ENCODE measurements at regions not wholly inside any gene's neighbourhood (a gene's known extent, or its start where the extent isn't known, plus 50 kb on each side); places are given as distances from the start of the nearest gene placed in this dataset.
"Not testable (repeated sequence)": the region's sequence is repeated elsewhere in the genome, so short reads cannot be mapped to it uniquely, and the experiment has no call there.

DNA sequence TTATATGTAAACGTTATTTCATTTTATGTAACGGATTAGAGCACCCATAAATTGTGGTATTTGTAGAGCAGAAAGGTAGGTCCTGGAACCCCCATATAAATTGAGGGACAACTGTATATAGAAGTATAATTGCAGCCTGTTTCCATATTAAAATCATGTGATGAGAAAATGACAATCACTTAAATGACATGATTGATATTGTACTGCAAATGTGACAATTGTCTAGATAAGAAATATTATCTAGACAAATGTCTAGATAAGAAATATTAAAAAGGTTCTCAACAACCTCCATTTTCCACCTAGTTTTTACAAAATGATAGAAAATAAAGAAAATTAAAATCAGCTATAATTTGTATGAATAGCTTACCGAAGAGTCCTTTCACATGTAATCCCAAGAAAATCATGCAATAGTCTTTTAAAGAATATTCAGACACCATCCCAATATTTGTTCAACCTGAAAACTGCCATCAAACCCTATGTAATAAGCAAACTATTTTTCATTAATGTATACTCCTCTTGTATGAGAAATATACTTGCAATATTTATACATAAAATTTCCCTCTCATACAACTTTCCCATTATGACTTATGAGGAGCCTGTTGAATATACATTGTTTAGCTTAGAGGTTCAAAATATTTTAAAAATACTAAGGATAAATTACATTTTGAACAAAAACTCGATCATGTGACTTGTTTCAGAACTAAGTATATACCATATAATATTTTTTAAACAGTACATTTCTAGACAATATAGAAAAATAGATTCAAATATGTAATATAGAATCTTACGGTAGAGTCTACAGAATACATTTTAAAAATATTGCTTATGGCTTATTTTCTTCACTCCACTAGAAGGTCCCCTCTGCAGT is 153.2 kb downstream of the CRPPA start:
- DNase-seq (ENCODE audit: low read depth in 4 of 4, low spot score in 2 of 4): no peak

- DNase-seq (ENCODE audit: low read depth in 4 of 4, low spot score in 2 of 4): no peak
Measured at GRCh38 chr7:16266877-16267276, 154.5 kb downstream of the CRPPA start.

- not testable (repeated sequence) for DNase-seq (ENCODE audit: low read depth in 4 of 4, low spot score in 2 of 4)
Measured at GRCh38 chr7:16266470-16266869, 154.9 kb downstream of the CRPPA start.

DNA sequence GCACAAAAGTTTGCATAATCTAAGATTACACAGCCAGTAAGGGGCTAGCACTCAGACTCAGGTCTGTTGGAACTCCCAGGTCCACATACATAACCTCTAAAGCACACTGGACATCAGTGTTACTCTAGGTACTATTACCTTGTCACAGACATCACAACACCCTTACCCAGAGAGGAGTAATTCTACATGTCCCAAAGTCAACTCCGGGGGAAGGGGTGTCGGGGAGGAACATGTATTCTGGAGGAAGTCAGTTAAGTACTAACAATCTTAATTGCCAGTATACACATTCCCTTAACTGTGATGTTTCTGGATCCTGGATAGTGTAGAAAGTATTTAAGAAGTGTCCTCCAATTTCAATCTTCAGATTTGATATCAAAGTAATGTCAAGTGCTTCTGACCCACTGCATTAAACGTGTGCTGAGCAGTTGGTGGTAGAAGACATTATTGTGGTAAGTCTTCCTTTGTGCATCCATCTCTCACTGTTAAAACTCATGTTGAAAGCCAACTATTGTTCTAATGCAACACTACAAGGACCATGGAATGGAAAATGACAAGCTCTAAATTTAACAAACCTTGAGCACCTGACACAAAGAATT is 155.4 kb downstream of the CRPPA start:
- DNase-seq (ENCODE audit: low read depth in 4 of 4, low spot score in 2 of 4): no peak

DNA sequence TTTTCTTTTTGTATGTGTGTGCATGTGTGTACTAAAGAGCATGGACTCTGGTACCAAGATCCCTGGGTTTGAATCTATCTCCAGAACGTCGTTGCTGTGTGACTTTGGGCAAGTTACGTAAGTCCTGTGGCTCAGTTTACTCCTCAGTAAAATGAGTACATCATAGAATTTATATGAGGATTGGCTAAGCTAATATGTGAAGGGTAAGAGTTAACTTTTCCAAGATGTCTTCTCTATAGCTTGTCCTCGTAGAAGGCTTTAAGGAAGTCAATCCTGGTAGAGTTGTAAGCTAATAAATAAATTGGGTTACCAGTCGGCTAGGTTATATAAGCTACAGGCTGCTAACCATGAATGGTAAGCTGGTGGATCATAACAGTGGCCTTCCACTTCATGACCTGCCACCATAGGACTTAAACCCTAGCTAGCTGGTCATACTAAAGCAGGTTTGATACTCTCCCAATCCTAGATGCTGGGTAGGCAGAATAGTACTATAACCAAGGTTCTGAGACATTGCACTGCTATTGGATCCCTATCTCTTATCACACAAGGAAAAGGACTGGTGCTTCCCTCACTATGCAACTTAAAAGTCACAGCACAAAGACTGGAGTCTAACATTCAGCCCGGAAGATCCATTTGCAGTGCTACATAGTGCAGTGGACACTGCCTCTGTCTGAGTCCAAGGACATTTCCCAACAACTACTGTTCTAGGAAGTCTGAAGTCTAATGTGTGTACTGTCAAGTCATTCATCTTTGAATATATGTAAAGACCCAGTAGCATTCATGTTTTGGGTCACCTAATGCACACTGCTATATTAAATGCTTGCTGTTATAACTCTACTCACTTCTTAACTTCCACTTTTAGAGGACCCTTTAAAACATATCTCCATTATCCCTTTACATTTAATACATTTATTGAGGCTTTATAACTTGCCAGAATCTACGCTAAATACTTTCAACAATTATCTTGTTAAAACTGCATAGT is 156.2 kb downstream of the CRPPA start:
- DNase-seq (ENCODE audit: low read depth in 4 of 4, low spot score in 2 of 4): no peak

- DNase-seq (ENCODE audit: low read depth in 4 of 4, low spot score in 2 of 4): no peak
Measured at GRCh38 chr7:16264036-16264819, 157.1 kb downstream of the CRPPA start.

GRCh38 chr7:16263377-16263776 is 158.0 kb downstream of the CRPPA start:
- DNase-seq (ENCODE audit: low read depth in 4 of 4, low spot score in 2 of 4): not testable (repeated sequence)

DNA sequence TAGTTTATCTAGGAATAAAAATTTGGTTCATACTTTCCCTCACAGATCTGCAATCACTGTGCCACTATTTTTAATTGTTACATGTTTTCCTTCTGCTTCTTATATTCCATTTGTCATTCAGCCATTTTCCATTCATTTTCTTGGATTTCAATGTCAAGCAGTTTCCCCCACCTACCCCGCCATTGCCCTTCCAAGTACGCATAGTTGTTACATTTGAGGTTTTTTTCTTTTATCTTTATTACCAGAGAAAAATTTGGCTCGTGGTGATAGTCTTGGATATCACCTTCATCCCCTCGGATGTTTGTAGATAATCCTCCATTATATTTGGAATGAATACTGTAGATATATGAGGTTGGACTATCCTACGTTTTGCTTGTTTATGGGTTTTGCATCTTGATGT is 159.7 kb downstream of the CRPPA start:
- no peak for DNase-seq (ENCODE audit: low read depth in 4 of 4, low spot score in 2 of 4)

DNA sequence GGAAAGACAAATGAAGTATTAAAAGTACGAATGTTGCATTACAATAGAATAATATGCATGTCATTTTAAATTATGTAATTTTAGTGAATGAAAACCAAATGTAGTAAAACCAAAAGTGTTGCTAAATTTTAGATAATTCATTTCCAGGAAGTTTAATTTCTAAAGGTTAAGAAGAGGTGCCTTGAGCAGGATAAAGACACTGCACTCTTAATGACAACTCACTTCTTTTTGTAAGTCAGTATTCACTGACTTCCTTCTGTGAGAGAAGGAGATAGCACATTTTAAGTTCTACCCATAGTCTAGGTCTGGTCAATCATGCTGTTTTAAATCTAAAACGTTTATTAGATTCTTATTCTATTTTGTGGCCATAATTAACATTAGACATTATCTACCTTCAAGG is 160.2 kb downstream of the CRPPA start:
- no peak for DNase-seq (ENCODE audit: low read depth in 4 of 4, low spot score in 2 of 4)

DNA sequence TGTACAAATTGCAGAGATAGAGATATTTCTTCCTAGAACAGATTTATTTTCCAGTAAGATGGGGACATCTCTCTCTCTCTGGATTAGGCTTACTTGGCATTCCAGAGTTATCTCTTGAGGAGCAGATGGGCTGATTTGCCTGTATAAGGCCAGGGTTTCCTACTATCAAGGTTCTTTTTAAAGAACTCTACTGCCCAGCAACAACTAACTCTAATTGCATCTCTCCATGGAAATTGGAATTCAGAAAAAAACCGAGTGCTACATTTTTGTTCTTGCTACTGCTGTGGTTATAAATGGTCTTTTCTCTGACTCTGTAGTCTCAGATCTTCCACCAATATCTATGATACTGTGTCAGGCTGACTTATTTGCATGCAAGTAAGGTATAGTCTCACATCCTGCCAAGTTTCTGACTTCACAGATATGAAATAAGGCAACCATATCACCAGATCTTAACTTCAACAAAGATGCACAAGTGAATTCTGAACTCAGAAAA is 161.1 kb downstream of the CRPPA start:
- DNase-seq (ENCODE audit: low read depth in 4 of 4, low spot score in 2 of 4): no peak

- DNase-seq (ENCODE audit: low read depth in 4 of 4, low spot score in 2 of 4): not testable (repeated sequence)
Measured at GRCh38 chr7:16256419-16256818, 164.9 kb downstream of the CRPPA start.

DNA sequence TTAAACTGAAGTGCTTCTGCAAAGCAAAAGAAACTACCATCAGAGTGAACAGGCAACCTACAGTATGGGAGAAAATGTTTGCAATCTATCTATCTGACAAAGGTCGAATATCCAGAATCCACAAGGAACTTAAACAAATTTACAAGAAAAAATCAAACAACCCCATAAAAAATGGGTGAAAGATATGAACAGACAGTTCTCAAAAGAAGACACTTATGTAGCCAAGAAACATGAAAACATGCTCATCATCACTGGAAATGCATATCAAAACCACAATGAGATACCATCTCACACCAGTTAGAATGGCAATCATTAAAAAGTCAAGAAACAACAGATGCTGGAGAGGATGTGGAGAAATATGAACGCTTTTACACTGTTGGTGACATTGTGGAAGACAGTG is 165.4 kb downstream of the CRPPA start:
- DNase-seq (ENCODE audit: low read depth in 4 of 4, low spot score in 2 of 4): not testable (repeated sequence)

DNA sequence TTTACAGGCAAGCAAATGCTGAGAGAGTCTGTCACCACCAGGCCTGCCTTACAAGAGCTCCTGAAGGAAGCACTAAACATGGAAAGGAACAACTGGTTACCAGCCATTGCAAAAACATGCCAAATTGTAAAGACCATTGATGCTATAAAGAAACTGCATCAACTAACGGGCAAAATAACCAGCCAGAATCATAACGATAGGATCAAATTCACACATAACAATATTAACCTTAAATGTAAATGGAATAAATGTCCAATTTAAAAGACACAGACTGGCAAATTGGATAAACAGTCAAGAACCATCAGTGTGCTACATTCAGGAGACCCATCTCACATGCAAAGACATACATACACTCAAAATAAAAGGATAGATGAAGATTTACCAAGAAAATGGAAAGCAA is 170.7 kb downstream of the CRPPA start:
- not testable (repeated sequence) for DNase-seq (ENCODE audit: low read depth in 4 of 4, low spot score in 2 of 4)

- not testable (repeated sequence) for DNase-seq (ENCODE audit: low read depth in 4 of 4, low spot score in 2 of 4)
Measured at GRCh38 chr7:16249204-16249603, 172.1 kb downstream of the CRPPA start.

GRCh38 chr7:16248556-16248955 is 172.8 kb downstream of the CRPPA start:
- not testable (repeated sequence) for DNase-seq (ENCODE audit: low read depth in 4 of 4, low spot score in 2 of 4)

DNA sequence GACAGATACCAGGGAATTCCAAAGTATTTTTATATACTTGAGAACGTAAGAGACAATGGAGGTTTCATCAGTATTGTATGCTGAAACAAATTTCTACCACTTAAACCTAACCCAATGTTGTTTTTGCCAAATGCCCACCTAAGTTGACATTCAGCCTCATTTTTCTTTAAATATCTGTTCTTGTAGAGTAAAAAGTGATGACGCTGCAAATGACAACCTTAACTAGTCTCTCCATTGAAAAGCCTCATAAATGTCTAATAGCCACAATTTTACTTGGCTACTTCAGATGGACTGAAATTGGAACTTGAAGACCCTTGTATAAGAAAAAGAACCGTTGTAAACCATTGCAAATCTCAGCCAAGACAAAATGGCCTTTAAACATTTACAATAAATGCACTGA is 176.9 kb downstream of the CRPPA start:
- no peak for DNase-seq (ENCODE audit: low read depth in 4 of 4, low spot score in 2 of 4)

DNA sequence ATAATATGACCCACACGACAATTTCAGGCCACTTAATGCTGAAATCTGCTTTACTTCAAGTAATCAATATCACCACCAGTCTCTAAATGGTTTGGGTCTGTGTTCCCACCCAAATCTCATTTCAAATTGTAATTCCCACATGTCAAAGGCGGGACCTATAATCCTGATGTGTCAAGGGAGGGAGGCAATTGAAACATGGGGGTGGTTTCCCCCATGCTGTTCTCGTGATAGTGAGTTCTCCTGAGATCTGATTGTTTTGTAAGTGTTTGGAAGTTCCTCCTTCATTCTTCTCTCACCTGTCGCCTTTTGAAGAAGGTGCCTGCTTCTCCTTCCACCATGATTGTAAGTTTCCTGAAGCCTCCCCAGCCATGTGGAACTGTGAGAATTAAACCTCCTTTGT is 178.4 kb downstream of the CRPPA start:
- DNase-seq (ENCODE audit: low read depth in 4 of 4, low spot score in 2 of 4): no peak

DNA sequence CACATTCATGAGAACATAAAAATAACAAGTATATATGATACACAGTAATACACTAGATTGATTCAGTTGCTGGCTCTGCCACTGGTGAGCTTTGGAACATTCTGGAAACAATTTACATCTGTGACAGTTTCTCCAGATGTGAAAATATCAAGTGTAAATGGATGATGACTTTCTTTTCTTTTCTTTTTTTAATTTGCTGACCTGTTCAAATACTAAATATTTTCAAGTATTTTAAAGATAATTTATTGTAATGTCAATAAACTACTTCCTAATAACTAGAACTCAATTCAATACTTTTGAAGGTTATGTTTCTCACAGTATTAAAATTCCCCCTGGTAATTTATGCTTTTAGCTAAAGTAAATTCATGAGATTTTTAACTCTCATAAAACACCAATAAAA is 180.3 kb downstream of the CRPPA start:
- no peak for DNase-seq (ENCODE audit: low read depth in 4 of 4, low spot score in 2 of 4)

GRCh38 chr7:16236381-16236780 is 185.0 kb downstream of the CRPPA start:
- DNase-seq (ENCODE audit: low read depth in 4 of 4, low spot score in 2 of 4): no peak
